ENCODE measurements at regions not wholly inside any gene's neighbourhood (a gene's known extent, or its start where the extent isn't known, plus 50 kb on each side); places are given as distances from the start of the nearest gene placed in this dataset.

- H3K27ac Mint-ChIP-seq = no peak overlapping the region
- H3K27ac ChIP-seq (ENCODE audit: low read depth, low read length) = no peak overlapping the region
- no peak for DNase-seq
- H3K9ac ChIP-seq (ENCODE audit: extremely low read depth, low read length, poor library complexity, severe bottlenecking) = no peak overlapping the region
- no peak overlapping the region for H3K4me3 ChIP-seq (ENCODE audit: low read length)
- TF ChIP-seq, protein P1, sequence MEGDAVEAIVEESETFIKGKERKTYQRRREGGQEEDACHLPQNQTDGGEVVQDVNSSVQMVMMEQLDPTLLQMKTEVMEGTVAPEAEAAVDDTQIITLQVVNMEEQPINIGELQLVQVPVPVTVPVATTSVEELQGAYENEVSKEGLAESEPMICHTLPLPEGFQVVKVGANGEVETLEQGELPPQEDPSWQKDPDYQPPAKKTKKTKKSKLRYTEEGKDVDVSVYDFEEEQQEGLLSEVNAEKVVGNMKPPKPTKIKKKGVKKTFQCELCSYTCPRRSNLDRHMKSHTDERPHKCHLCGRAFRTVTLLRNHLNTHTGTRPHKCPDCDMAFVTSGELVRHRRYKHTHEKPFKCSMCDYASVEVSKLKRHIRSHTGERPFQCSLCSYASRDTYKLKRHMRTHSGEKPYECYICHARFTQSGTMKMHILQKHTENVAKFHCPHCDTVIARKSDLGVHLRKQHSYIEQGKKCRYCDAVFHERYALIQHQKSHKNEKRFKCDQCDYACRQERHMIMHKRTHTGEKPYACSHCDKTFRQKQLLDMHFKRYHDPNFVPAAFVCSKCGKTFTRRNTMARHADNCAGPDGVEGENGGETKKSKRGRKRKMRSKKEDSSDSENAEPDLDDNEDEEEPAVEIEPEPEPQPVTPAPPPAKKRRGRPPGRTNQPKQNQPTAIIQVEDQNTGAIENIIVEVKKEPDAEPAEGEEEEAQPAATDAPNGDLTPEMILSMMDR (conservative IDR thresholded peaks at IDR 0.05) = no peak
- H3K4me1 ChIP-seq (ENCODE audit: control insufficient read depth, insufficient read depth, low read length) = peaks cover 6% of the 10 kb centered on the region
- peaks cover 7% of the 10 kb centered on the region for H3K27me3 Mint-ChIP-seq (ENCODE audit: insufficient read depth)
- no peaks in the 10 kb centered on the region for H3K27me3 ChIP-seq (ENCODE audit: control insufficient read depth, insufficient read depth, low read length, poor library complexity, severe bottlenecking)
- H3K4me3 Mint-ChIP-seq = no peak overlapping the region
- H3K9me3 ChIP-seq (ENCODE audit: control insufficient read depth, low read length) = no peaks in the 10 kb centered on the region
- H3K36me3 ChIP-seq (ENCODE audit: control insufficient read depth, insufficient read depth, low read length) = no peaks in the 10 kb centered on the region
- 80 to 88% methylated on average over 2 to 8 of the region's 8 CpGs for WGBS, 2 experiments (ENCODE audit: insufficient coverage in 1 of 2, insufficient read length in 1 of 2)
- peaks cover 10% of the 10 kb centered on the region for H3K4me1 Mint-ChIP-seq
- H3K9me3 Mint-ChIP-seq = no peaks in the 10 kb centered on the region
- H3K36me3 Mint-ChIP-seq (ENCODE audit: low read depth) = no peaks in the 10 kb centered on the region
Observed at GRCh38 chr1:18012686-18013085, 94.9 kb upstream of the IGSF21 start.

- TF ChIP-seq, protein P1 (conservative IDR thresholded peaks at IDR 0.05) = no peak
Observed at GRCh38 chr1:18013216-18013615, 94.4 kb upstream of the IGSF21 start.

DNA sequence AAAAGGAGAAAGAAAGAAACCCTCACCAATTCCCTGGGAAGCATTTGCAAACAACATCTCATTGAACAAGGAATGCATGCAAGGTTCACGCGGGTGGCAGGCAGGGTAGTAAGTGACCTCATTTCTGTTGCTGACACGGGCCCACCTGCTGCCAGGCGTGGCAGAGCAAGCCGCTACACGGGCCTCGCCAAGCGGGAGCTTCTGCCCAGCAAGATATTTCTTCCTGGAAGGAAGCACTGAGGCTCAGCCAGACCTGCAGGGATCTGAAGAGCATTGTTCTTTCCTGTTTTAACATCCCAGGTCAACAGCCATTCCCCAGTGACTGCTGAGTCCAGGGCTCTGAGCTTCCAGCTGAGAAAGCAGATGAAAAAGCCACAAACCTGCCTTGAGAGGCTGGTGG is 91.9 kb upstream of the IGSF21 start:
- no peak overlapping the region for H3K27ac Mint-ChIP-seq
- DNase-seq = no peak
- Histone ChIP-seq H3K27me3 (ENCODE audit: control insufficient read depth, insufficient read depth, low read length, poor library complexity, severe bottlenecking) (no peaks in the 10 kb centered on the region), H3K27ac (ENCODE audit: low read depth, low read length) (no peak overlapping the region), H3K4me1 (ENCODE audit: control insufficient read depth, insufficient read depth, low read length) (no peaks in the 10 kb centered on the region), H3K9ac (ENCODE audit: extremely low read depth, low read length, poor library complexity, severe bottlenecking) (no peak overlapping the region), H3K9me3 (ENCODE audit: control insufficient read depth, low read length) (no peaks in the 10 kb centered on the region), H3K36me3 (ENCODE audit: control insufficient read depth, insufficient read depth, low read length) (no peaks in the 10 kb centered on the region), H3K4me3 (ENCODE audit: low read length) (no peak overlapping the region)
- H3K4me1 Mint-ChIP-seq = peaks cover 3% of the 10 kb centered on the region
- H3K4me3 Mint-ChIP-seq = no peak overlapping the region
- 87 to 89% methylated on average over 7 to 8 of the region's 8 CpGs for WGBS, 2 experiments (ENCODE audit: insufficient coverage in 1 of 2, insufficient read length in 1 of 2)
- H3K9me3 Mint-ChIP-seq = no peaks in the 10 kb centered on the region
- TF ChIP-seq, protein P1 (conservative IDR thresholded peaks at IDR 0.05) = no peak
- H3K36me3 Mint-ChIP-seq (ENCODE audit: low read depth) = no peaks in the 10 kb centered on the region
- H3K27me3 Mint-ChIP-seq (ENCODE audit: insufficient read depth) = peaks cover 11% of the 10 kb centered on the region

More at GRCh38 chr1:18013216-18013615, 94.4 kb upstream of the IGSF21 start:
- Histone ChIP-seq H3K36me3 (ENCODE audit: control insufficient read depth, insufficient read depth, low read length) (no peaks in the 10 kb centered on the region), H3K9me3 (ENCODE audit: control insufficient read depth, low read length) (no peaks in the 10 kb centered on the region), H3K4me1 (ENCODE audit: control insufficient read depth, insufficient read depth, low read length) (peaks cover 6% of the 10 kb centered on the region), H3K27ac (ENCODE audit: low read depth, low read length) (no peak overlapping the region), H3K4me3 (ENCODE audit: low read length) (no peak overlapping the region), H3K27me3 (ENCODE audit: control insufficient read depth, insufficient read depth, low read length, poor library complexity, severe bottlenecking) (no peaks in the 10 kb centered on the region), H3K9ac (ENCODE audit: extremely low read depth, low read length, poor library complexity, severe bottlenecking) (no peak overlapping the region)
- 72% methylated on average over 4 to 8 of the region's 8 CpGs for WGBS, 2 experiments (ENCODE audit: insufficient coverage in 1 of 2, insufficient read length in 1 of 2)
- H3K36me3 Mint-ChIP-seq (ENCODE audit: low read depth) = no peaks in the 10 kb centered on the region
- no peaks in the 10 kb centered on the region for H3K9me3 Mint-ChIP-seq
- no peak for DNase-seq
- H3K27me3 Mint-ChIP-seq (ENCODE audit: insufficient read depth) = peaks cover 6% of the 10 kb centered on the region
- peaks cover 10% of the 10 kb centered on the region for H3K4me1 Mint-ChIP-seq
- no peak overlapping the region for H3K4me3 Mint-ChIP-seq
- no peak overlapping the region for H3K27ac Mint-ChIP-seq

Data from endodermal cell (in vitro differentiated cells).